Mammary epithelial cell (primary cell): ENCODE measurements at regions not wholly inside any gene's neighbourhood (a gene's known extent, or its start where the extent isn't known, plus 50 kb on each side); places are given as distances from the start of the nearest gene placed in this dataset.

ENCODE experiments used
- EZH2 ChIP-seq: IDR thresholded peaks from 2 replicates; pipeline ENCODE4 v1.6.1; 2012; ENCODE audit warnings: low read length, inconsistent platforms, borderline replicate concordance
- TF ChIP-seq, protein P1 (sequence below), 2 donors: IDR thresholded peaks in 1 of 2; conservative IDR thresholded peaks in 1 of 2; 2 replicates each; pipeline ENCODE4 v1.5.1; 2011 to 2012; ENCODE audit warnings: inconsistent platforms in 2 of 2, low read length in 2 of 2, mild to moderate bottlenecking in 2 of 2, control low read depth in 1 of 2, low read depth in 1 of 2; ENCODE audit not compliant: insufficient read depth in 1 of 2; ENCODE audit errors: extremely low read depth in 1 of 2

DNA sequence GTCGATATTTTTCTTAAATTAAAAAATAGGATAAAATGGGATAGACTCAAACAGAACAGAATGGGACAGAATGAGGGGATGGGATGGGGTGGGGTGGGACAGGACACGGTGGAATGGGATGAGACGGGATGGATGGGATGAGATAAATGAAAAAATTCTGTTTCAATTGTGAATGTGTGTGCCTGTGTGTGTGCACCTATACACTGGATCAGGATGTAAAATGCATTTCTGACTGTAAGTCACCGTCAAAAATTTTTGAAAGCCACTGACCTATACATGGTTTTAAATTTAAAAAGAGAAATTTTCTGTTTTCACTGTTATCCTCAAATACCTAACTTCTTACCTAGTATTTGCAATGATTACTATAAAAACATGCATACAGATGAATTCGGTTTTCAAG is 108.7 kb upstream of the UBE2E2 start:
- TF ChIP-seq, protein P1, sequence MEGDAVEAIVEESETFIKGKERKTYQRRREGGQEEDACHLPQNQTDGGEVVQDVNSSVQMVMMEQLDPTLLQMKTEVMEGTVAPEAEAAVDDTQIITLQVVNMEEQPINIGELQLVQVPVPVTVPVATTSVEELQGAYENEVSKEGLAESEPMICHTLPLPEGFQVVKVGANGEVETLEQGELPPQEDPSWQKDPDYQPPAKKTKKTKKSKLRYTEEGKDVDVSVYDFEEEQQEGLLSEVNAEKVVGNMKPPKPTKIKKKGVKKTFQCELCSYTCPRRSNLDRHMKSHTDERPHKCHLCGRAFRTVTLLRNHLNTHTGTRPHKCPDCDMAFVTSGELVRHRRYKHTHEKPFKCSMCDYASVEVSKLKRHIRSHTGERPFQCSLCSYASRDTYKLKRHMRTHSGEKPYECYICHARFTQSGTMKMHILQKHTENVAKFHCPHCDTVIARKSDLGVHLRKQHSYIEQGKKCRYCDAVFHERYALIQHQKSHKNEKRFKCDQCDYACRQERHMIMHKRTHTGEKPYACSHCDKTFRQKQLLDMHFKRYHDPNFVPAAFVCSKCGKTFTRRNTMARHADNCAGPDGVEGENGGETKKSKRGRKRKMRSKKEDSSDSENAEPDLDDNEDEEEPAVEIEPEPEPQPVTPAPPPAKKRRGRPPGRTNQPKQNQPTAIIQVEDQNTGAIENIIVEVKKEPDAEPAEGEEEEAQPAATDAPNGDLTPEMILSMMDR (conservative IDR thresholded peaks at IDR 0.05 in 1 of 2, IDR thresholded peaks at IDR 0.05 in 1 of 2; ENCODE audit: extremely low read depth in 1 of 2, insufficient read depth in 1 of 2, low read depth in 1 of 2, low read length in 2 of 2) = no peak
- no peak for TF ChIP-seq EZH2
